ENCODE measurements at regions not wholly inside any gene's neighbourhood (a gene's known extent, or its start where the extent isn't known, plus 50 kb on each side); places are given as distances from the start of the nearest gene placed in this dataset.

DNA sequence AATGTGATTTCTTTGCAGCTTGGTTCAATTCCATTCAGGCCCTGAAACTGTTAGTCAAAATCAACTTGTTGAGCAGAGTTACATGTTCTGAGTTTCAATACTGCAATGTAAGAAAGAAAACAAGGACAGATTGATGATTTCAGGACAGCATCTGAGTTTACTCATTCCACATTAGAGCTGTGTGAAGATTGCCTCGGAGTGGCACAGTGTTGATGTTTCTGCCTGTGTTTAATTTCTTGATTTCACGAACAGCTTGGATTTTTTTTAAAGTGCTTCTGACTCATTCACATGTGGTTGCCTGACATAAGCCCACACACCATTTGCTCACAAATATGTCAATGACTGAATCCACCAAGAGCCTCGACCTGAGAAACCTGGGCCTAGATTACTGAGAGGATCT is 101.2 kb upstream of the PARD3 start:
- H3K4me3 ChIP-seq (ENCODE audit: low read depth, low read length): no peak overlapping the region
- no peak for TF ChIP-seq MYC (IDR thresholded peaks at IDR 0.05; ENCODE audit: low read depth, low read length)
- TF ChIP-seq POLR2A (IDR thresholded peaks at IDR 0.05; ENCODE audit: extremely low read depth, insufficient read length): no peak
- TF ChIP-seq, protein P1, sequence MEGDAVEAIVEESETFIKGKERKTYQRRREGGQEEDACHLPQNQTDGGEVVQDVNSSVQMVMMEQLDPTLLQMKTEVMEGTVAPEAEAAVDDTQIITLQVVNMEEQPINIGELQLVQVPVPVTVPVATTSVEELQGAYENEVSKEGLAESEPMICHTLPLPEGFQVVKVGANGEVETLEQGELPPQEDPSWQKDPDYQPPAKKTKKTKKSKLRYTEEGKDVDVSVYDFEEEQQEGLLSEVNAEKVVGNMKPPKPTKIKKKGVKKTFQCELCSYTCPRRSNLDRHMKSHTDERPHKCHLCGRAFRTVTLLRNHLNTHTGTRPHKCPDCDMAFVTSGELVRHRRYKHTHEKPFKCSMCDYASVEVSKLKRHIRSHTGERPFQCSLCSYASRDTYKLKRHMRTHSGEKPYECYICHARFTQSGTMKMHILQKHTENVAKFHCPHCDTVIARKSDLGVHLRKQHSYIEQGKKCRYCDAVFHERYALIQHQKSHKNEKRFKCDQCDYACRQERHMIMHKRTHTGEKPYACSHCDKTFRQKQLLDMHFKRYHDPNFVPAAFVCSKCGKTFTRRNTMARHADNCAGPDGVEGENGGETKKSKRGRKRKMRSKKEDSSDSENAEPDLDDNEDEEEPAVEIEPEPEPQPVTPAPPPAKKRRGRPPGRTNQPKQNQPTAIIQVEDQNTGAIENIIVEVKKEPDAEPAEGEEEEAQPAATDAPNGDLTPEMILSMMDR (IDR thresholded peaks at IDR 0.05; ENCODE audit: low read depth, low read length): no peak
- TF ChIP-seq, protein P2, sequence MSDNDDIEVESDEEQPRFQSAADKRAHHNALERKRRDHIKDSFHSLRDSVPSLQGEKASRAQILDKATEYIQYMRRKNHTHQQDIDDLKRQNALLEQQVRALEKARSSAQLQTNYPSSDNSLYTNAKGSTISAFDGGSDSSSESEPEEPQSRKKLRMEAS (IDR thresholded peaks at IDR 0.05; ENCODE audit: low read depth, low read length): no peak
- DNase-seq (ENCODE audit: low read depth): no peak

DNA sequence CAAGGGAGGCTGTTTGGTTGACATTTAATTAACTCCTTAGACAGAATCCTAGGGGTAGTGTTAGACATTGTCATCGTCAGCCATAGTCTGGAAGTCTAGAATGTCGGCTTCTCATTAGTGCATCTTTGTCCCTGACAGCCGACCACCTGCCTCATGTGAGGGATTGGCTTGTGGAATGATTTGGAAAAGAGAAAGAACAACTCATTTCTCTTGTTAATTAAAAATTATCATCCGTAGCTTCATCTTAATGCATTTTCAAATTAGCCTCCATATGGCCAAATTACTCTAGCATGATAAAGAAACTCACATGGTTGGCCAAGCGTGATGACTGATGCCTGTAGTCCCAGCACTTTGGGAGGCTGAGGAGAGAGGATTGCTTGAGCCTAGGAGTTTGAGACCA is 97.7 kb upstream of the PARD3 start:
- no peak overlapping the region for H3K4me3 ChIP-seq (ENCODE audit: low read depth, low read length)
- TF ChIP-seq MYC (IDR thresholded peaks at IDR 0.05; ENCODE audit: low read depth, low read length): no peak
- TF ChIP-seq, protein P2 (IDR thresholded peaks at IDR 0.05; ENCODE audit: low read depth, low read length): no peak
- TF ChIP-seq, protein P1 (IDR thresholded peaks at IDR 0.05; ENCODE audit: low read depth, low read length): no peak
- TF ChIP-seq POLR2A (IDR thresholded peaks at IDR 0.05; ENCODE audit: extremely low read depth, insufficient read length): no peak
- no peak for DNase-seq (ENCODE audit: low read depth)

DNA sequence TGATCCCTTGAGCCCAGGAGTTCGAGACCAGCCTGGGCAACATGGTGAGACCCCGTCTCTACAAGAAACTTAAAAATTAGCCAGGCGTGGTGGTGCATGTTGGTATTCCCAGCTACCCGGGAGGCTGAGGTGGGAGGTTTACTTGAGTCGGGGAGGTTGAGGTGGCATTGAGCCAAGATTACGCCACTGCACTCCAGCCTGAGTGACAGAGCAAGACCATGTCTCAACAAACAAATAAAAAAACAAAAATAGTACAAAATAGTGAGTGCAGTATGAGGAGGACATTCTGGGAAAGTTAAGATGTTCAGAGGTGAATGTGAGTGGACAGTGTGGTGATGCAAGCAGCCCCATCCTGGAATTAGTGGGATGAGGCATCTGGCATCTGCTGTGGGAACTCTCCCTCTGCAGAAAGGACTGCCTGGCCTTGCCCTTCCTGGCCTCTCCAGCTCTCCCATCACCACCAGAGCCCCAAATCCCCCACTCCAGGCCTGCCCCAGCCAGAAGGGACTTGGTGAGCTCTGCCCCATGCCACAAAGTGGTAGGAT is 96.6 kb upstream of the PARD3 start:
- no peak for DNase-seq (ENCODE audit: low read depth)
- TF ChIP-seq, protein P2 (IDR thresholded peaks at IDR 0.05; ENCODE audit: low read depth, low read length): no peak
- TF ChIP-seq, protein P1 (IDR thresholded peaks at IDR 0.05; ENCODE audit: low read depth, low read length): no peak
- TF ChIP-seq MYC (IDR thresholded peaks at IDR 0.05; ENCODE audit: low read depth, low read length): no peak
- no peak for TF ChIP-seq POLR2A (IDR thresholded peaks at IDR 0.05; ENCODE audit: extremely low read depth, insufficient read length)
- no peak overlapping the region for H3K4me3 ChIP-seq (ENCODE audit: low read depth, low read length)

DNA sequence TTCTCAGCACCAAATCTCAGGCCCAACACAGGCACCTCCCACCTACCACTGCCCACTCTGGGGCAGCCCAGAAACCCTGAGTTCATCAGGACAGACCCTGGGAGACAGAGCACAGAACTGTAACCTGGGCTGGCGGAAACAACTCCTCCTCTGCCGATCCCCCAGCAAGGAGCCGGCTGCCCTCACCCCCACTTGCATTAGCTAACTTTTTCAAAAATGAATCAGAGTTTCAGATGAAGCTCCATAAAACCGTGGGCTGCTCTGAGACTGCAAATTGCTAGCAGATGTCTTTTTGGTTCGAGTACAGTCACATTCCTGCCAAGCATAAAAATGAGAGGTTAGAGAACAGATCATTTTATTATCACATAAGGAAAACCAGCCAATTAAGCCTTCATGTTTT is 93.4 kb upstream of the PARD3 start:
- TF ChIP-seq POLR2A (IDR thresholded peaks at IDR 0.05; ENCODE audit: extremely low read depth, insufficient read length) (no peak), MYC (IDR thresholded peaks at IDR 0.05; ENCODE audit: low read depth, low read length) (no peak)
- TF ChIP-seq, protein P2 (IDR thresholded peaks at IDR 0.05; ENCODE audit: low read depth, low read length): no peak
- TF ChIP-seq, protein P1 (IDR thresholded peaks at IDR 0.05; ENCODE audit: low read depth, low read length): no peak
- no peak for DNase-seq (ENCODE audit: low read depth)
- no peak overlapping the region for H3K4me3 ChIP-seq (ENCODE audit: low read depth, low read length)

DNA sequence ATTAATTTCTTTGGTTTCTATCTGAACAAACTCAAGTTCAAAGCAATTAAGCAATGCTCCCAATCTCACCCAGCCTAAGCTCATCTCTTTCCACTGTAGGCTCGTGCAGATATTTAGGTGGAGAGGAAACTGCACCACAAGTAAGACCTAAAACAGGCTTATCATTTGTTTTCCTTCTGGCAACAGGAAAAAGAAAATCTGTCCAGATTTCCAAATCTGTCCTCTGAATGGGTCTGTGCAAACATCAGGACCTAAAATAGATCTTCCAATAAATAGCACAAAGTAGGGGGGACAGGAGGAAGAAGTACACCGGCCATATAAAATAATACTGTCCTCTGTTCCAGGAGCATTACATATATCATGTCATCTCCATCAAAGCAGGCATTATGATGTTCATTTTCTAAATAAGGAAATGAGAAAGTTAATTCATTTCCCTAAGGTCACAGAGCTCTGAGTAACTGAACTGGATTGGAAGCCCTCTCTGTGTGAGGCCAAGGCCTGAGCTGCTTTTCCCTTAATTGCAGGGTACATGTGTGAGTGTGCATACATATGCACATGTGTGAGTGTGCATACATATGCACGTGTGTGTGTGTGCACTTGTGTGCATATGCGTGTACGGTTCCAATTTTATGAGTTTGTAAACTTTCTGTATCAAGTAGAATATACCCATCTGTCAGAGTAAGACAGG is 92.8 kb upstream of the PARD3 start:
- no peak overlapping the region for H3K4me3 ChIP-seq (ENCODE audit: low read depth, low read length)
- TF ChIP-seq MYC (IDR thresholded peaks at IDR 0.05; ENCODE audit: low read depth, low read length): no peak
- no peak for TF ChIP-seq POLR2A (IDR thresholded peaks at IDR 0.05; ENCODE audit: extremely low read depth, insufficient read length)
- TF ChIP-seq, protein P2 (IDR thresholded peaks at IDR 0.05; ENCODE audit: low read depth, low read length): no peak
- TF ChIP-seq, protein P1 (IDR thresholded peaks at IDR 0.05; ENCODE audit: low read depth, low read length): no peak

More for the DNA sequence above, 92.8 kb upstream of the PARD3 start:
- DNase-seq (ENCODE audit: low read depth): no peak
